ENCODE measurements at regions not wholly inside any gene's neighbourhood (a gene's known extent, or its start where the extent isn't known, plus 50 kb on each side); places are given as distances from the start of the nearest gene placed in this dataset.

DNA sequence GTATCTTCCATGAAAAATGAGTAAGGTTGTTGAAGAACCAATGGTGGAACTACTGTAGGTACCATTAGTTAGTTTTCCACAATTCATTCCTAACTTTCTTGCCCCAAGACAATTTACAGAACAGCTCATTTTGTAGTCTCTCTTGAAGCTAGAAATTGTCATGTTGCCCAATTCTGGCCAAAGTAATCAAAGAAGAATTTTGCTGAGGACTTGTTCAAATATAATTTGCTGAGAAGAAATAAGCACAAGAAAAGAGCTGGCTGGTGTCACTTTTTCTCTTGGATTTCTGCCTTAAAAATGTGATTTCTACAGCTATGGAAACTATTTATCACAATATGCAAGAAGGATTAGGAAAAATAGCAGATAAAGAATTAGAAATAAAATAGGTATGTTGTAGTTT, 199.2 kb upstream of the SEMA3A start:
- no peaks in the 10 kb centered on the region for H3K4me1 ChIP-seq (ENCODE audit: insufficient read depth)
- H2AFZ ChIP-seq = no peak overlapping the region
- H3K79me2 ChIP-seq (replicated peaks; ENCODE audit: insufficient read depth) = no peaks in the 10 kb centered on the region
- H4K20me1 ChIP-seq (replicated peaks; ENCODE audit: insufficient read depth) = no peaks in the 10 kb centered on the region
- DNase-seq (ENCODE audit: low spot score) (no peak), ATAC-seq (no peak)
- H3K4me2 ChIP-seq = no peak overlapping the region
- H3K36me3 ChIP-seq (ENCODE audit: insufficient read depth) = no peaks in the 10 kb centered on the region
- no peak overlapping the region for H3K4me3 ChIP-seq
- H3K9me2 ChIP-seq (ENCODE audit: insufficient read depth) = peaks cover 7% of the 10 kb centered on the region; the same call in 1 of the 2 replicates
- Mint-ChIP-seq H3K27me3 (ENCODE audit: insufficient read depth, low read depth, poor library complexity) (no peaks in the 10 kb centered on the region), H3K4me3 (no peak overlapping the region), H3K36me3 (ENCODE audit: low read depth) (no peaks in the 10 kb centered on the region), H3K27ac (no peak overlapping the region), H3K4me1 (no peaks in the 10 kb centered on the region), H3K9me3 (no peaks in the 10 kb centered on the region)
- H3K27me3 ChIP-seq (ENCODE audit: insufficient read depth) = no peaks in the 10 kb centered on the region
- H3K27ac ChIP-seq (ENCODE audit: low read depth) = no peak overlapping the region
- no peaks in the 10 kb centered on the region for H3F3A ChIP-seq (replicated peaks; ENCODE audit: low read depth)
- TF ChIP-seq NANOG (IDR thresholded peaks at IDR 0.05; ENCODE audit: borderline replicate concordance) (no peak), EZH2 (IDR thresholded peaks at IDR 0.05; ENCODE audit: low read depth, unreplicated experiment) (no peak), ZNF331 (CRISPR knock-in tag; IDR thresholded peaks at IDR 0.05; ENCODE audit: low read depth) (no peak), ZNF114 (CRISPR knock-in tag; IDR thresholded peaks at IDR 0.05) (no peak), ZNF462 (CRISPR knock-in tag; IDR thresholded peaks at IDR 0.05) (no peak), JUNB (IDR thresholded peaks at IDR 0.05; ENCODE audit: unreplicated experiment) (no peak), POLR2AphosphoS5 (IDR thresholded peaks at IDR 0.05; ENCODE audit: low read depth) (no peak), CTCF (conservative IDR thresholded peaks at IDR 0.05; ENCODE audit: low read depth in 2 of 2) (no peak), EZH2phosphoT487 (IDR thresholded peaks at IDR 0.05; ENCODE audit: unreplicated experiment) (no peak)
- TF ChIP-seq, protein P1, sequence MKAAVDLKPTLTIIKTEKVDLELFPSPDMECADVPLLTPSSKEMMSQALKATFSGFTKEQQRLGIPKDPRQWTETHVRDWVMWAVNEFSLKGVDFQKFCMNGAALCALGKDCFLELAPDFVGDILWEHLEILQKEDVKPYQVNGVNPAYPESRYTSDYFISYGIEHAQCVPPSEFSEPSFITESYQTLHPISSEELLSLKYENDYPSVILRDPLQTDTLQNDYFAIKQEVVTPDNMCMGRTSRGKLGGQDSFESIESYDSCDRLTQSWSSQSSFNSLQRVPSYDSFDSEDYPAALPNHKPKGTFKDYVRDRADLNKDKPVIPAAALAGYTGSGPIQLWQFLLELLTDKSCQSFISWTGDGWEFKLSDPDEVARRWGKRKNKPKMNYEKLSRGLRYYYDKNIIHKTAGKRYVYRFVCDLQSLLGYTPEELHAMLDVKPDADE (IDR thresholded peaks at IDR 0.05) = no peak
- TF ChIP-seq, protein P2, sequence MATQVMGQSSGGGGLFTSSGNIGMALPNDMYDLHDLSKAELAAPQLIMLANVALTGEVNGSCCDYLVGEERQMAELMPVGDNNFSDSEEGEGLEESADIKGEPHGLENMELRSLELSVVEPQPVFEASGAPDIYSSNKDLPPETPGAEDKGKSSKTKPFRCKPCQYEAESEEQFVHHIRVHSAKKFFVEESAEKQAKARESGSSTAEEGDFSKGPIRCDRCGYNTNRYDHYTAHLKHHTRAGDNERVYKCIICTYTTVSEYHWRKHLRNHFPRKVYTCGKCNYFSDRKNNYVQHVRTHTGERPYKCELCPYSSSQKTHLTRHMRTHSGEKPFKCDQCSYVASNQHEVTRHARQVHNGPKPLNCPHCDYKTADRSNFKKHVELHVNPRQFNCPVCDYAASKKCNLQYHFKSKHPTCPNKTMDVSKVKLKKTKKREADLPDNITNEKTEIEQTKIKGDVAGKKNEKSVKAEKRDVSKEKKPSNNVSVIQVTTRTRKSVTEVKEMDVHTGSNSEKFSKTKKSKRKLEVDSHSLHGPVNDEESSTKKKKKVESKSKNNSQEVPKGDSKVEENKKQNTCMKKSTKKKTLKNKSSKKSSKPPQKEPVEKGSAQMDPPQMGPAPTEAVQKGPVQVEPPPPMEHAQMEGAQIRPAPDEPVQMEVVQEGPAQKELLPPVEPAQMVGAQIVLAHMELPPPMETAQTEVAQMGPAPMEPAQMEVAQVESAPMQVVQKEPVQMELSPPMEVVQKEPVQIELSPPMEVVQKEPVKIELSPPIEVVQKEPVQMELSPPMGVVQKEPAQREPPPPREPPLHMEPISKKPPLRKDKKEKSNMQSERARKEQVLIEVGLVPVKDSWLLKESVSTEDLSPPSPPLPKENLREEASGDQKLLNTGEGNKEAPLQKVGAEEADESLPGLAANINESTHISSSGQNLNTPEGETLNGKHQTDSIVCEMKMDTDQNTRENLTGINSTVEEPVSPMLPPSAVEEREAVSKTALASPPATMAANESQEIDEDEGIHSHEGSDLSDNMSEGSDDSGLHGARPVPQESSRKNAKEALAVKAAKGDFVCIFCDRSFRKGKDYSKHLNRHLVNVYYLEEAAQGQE (IDR thresholded peaks at IDR 0.05; ENCODE audit: unreplicated experiment) = no peak

All from GM23338 (cell line).